ENCODE measurements at regions not wholly inside any gene's neighbourhood (a gene's known extent, or its start where the extent isn't known, plus 50 kb on each side); places are given as distances from the start of the nearest gene placed in this dataset.
A peak's percentile ranks its signal among the peaks of the same experiment; 100 is the strongest.
"Not testable (repeated sequence)": the region's sequence is repeated elsewhere in the genome, so short reads cannot be mapped to it uniquely, and the experiment has no call there.

GRCh38 chr6:164097551-164098398 lies 683.3 kb downstream of the QKI start:
- peak; percentile 86 for DNase-seq

- DNase-seq: no peak
Observed at GRCh38 chr6:164097056-164097455, 682.5 kb downstream of the QKI start.

GRCh38 chr6:164095056-164095455 lies 680.5 kb downstream of the QKI start:
- DNase-seq: no peak

GRCh38 chr6:164087870-164088269 lies 673.4 kb downstream of the QKI start:
- DNase-seq: no peak

GRCh38 chr6:164087211-164087610 lies 672.7 kb downstream of the QKI start:
- DNase-seq: no peak

GRCh38 chr6:164086076-164086887 lies 671.8 kb downstream of the QKI start:
- DNase-seq: no peak

GRCh38 chr6:164085091-164086075 lies 670.9 kb downstream of the QKI start:
- DNase-seq: peak; percentile 75

GRCh38 chr6:164079275-164079600 lies 664.7 kb downstream of the QKI start:
- no peak for DNase-seq

GRCh38 chr6:164078532-164079274 lies 664.2 kb downstream of the QKI start:
- DNase-seq: no peak

- DNase-seq: not testable (repeated sequence)
Observed at GRCh38 chr6:164076818-164077532, 662.5 kb downstream of the QKI start.

- DNase-seq: no peak
Observed at GRCh38 chr6:164075981-164076615, 661.6 kb downstream of the QKI start.

GRCh38 chr6:164072240-164072666 lies 657.7 kb downstream of the QKI start:
- no peak for DNase-seq

- DNase-seq: peak; percentile 42
Observed at GRCh38 chr6:164069350-164069990, 655.0 kb downstream of the QKI start.

- peak; percentile 8 for DNase-seq
Observed at GRCh38 chr6:164068527-164068926, 654.0 kb downstream of the QKI start.

GRCh38 chr6:164066766-164067165 lies 652.2 kb downstream of the QKI start:
- no peak for DNase-seq

- peak; percentile 33 for DNase-seq
Observed at GRCh38 chr6:164066335-164066734, 651.8 kb downstream of the QKI start.

GRCh38 chr6:164063346-164063745 lies 648.8 kb downstream of the QKI start:
- DNase-seq: no peak

- DNase-seq: no peak
Observed at GRCh38 chr6:164062872-164063271, 648.4 kb downstream of the QKI start.

GRCh38 chr6:164057876-164058275 lies 643.4 kb downstream of the QKI start:
- DNase-seq: no peak

GRCh38 chr6:164051427-164051826 lies 636.9 kb downstream of the QKI start:
- DNase-seq: no peak

Measured in fibroblast of skin of right biceps (primary cell).